CD4-positive, alpha-beta T cell treated with Interleukin-10 for 1 hour (primary cell): ENCODE measurements at regions not wholly inside any gene's neighbourhood (a gene's known extent, or its start where the extent isn't known, plus 50 kb on each side); places are given as distances from the start of the nearest gene placed in this dataset.
"Not testable (repeated sequence)": the region's sequence is repeated elsewhere in the genome, so short reads cannot be mapped to it uniquely, and the experiment has no call there.

Experiments used
- DNase-seq: peaks from one replicate; pipeline ENCODE4 v3.0.0-alpha.2; 2020

- no peak for DNase-seq
These were observed 1165.2 kb downstream of the BRINP3 start for GRCh38 chr1:189312499-189312898.

GRCh38 chr1:189313488-189313887 lies 1164.2 kb downstream of the BRINP3 start:
- no peak for DNase-seq

GRCh38 chr1:189315035-189315901 lies 1162.4 kb downstream of the BRINP3 start:
- DNase-seq, result no peak

GRCh38 chr1:189323091-189323490 lies 1154.6 kb downstream of the BRINP3 start:
- DNase-seq, result no peak

GRCh38 chr1:189331071-189331470 lies 1146.6 kb downstream of the BRINP3 start:
- DNase-seq, result not testable (repeated sequence)

- DNase-seq, result no peak
These were observed 1141.3 kb downstream of the BRINP3 start for GRCh38 chr1:189336115-189337100.

GRCh38 chr1:189349607-189350006 lies 1128.1 kb downstream of the BRINP3 start:
- no peak for DNase-seq

GRCh38 chr1:189350983-189351616 lies 1126.6 kb downstream of the BRINP3 start:
- DNase-seq, result no peak

GRCh38 chr1:189351960-189352359 lies 1125.7 kb downstream of the BRINP3 start:
- no peak for DNase-seq

GRCh38 chr1:189356206-189356605 lies 1121.5 kb downstream of the BRINP3 start:
- DNase-seq, result no peak

GRCh38 chr1:189357317-189357716 lies 1120.3 kb downstream of the BRINP3 start:
- DNase-seq, result no peak

- DNase-seq, result no peak
These were observed 1108.1 kb downstream of the BRINP3 start for GRCh38 chr1:189369612-189370011.

GRCh38 chr1:189374816-189375215 lies 1102.8 kb downstream of the BRINP3 start:
- DNase-seq, result no peak

- DNase-seq, result no peak
These were observed 1072.2 kb downstream of the BRINP3 start for GRCh38 chr1:189405419-189405818.

GRCh38 chr1:189409774-189410173 lies 1067.9 kb downstream of the BRINP3 start:
- DNase-seq, result no peak

GRCh38 chr1:189424746-189425331 lies 1052.8 kb downstream of the BRINP3 start:
- no peak for DNase-seq

- DNase-seq, result no peak
These were observed 1048.1 kb downstream of the BRINP3 start for GRCh38 chr1:189429610-189430009.

- DNase-seq, result no peak
These were observed 1046.2 kb downstream of the BRINP3 start for GRCh38 chr1:189431447-189431846.

GRCh38 chr1:189432753-189433152 lies 1044.9 kb downstream of the BRINP3 start:
- no peak for DNase-seq

GRCh38 chr1:189434461-189434860 lies 1043.2 kb downstream of the BRINP3 start:
- DNase-seq, result no peak

- no peak for DNase-seq
These were observed 1042.3 kb downstream of the BRINP3 start for GRCh38 chr1:189435398-189435797.

GRCh38 chr1:189438808-189439207 lies 1038.9 kb downstream of the BRINP3 start:
- DNase-seq, result no peak

- DNase-seq, result no peak
These were observed 1014.5 kb downstream of the BRINP3 start for GRCh38 chr1:189463166-189463565.
